Activated CD8-positive, alpha-beta memory T cell treated with anti-CD3 and anti-CD28 coated beads, Interleukin-2, amount 10 ng/mL, durations not matched to agents 7 days and 5 days (primary cell): ENCODE measurements at regions not wholly inside any gene's neighbourhood (a gene's known extent, or its start where the extent isn't known, plus 50 kb on each side); places are given as distances from the start of the nearest gene placed in this dataset.

Experiments used
- ATAC-seq: fragments of 150-1000 bp; cut with Tn5 transposase; one replicate; pipeline ENCODE4 v1.10.0; 2021; ENCODE audit warnings: moderate library complexity
- CTCF ChIA-PET: fragments of 350-600 bp; sonication (Branson Sonifier 250); formaldehyde crosslinking; loops from one replicate; lab custom pipeline; 2021; ENCODE audit warnings: antibody characterized with exemption; lab: Charles Lee
- DNase-seq: peaks from one replicate; pipeline ENCODE4 v3.0.0-alpha.2; 2020
- H3K27ac Mint-ChIP-seq: one replicate; pipeline ENCODE4 v1.8.0; 2021; ENCODE audit warnings: mild to moderate bottlenecking, mixed read lengths
- H3K27me3 Mint-ChIP-seq: one replicate; pipeline ENCODE4 v1.8.0; 2021; ENCODE audit warnings: mixed read lengths
- H3K36me3 Mint-ChIP-seq: one replicate; pipeline ENCODE4 v1.8.0; 2021; ENCODE audit warnings: mild to moderate bottlenecking, mixed read lengths
- H3K4me1 Mint-ChIP-seq: one replicate; pipeline ENCODE4 v1.8.0; 2021; ENCODE audit warnings: mixed read lengths
- H3K4me3 Mint-ChIP-seq: one replicate; pipeline ENCODE4 v1.8.0; 2021; ENCODE audit warnings: mild to moderate bottlenecking, moderate library complexity, mixed read lengths
- H3K9me3 Mint-ChIP-seq: one replicate; pipeline ENCODE4 v1.8.0; 2022; ENCODE audit warnings: low read depth, mixed read lengths

DNA sequence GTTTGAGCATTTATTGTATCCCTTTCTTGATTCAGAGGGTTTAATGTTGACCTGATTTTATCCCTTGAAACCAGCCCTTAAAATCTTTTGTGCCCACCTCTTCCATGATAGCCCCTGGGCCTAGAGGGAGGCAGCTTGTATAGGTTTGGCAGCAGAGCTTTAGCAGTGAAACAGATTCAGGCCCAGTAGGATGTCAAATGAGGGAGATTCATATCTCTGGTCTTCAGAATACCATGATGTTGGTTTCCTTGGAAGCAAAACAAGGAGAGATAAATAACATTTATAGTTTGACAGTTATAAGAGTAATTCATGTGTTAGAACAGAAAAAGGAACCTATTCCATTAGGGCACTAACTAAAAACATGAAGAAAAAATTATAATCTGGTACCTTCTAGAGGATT lies 649.2 kb downstream of the METTL4 start:
- no peaks in the 10 kb centered on the region for H3K4me1 Mint-ChIP-seq
- H3K36me3 Mint-ChIP-seq = no peaks in the 10 kb centered on the region
- no peaks in the 10 kb centered on the region for H3K27me3 Mint-ChIP-seq
- DNase-seq = no peak
- H3K9me3 Mint-ChIP-seq = no peaks in the 10 kb centered on the region
- CTCF ChIA-PET = no interaction called here
- H3K4me3 Mint-ChIP-seq = no peak overlapping the region
- no peak overlapping the region for H3K27ac Mint-ChIP-seq
- ATAC-seq = no peak

DNA sequence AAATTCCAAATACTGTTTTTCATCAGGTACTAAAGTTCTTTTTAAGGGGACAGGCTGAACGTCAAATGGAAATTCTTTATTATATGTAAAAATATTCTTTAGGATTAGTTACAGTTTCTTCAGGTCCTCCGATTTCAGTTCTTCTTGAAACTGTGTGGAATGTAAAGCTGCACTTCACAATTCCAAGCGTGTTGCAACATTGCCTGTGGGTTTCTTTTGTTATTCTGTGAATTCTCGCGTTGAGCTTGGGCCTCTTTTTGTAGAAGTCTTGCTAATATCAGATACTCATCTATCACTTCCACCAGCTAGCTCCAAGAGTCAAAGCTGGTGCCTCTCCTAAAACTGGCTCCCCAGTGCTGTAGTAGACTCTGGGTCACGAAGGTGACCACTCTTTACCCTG lies 642.6 kb downstream of the METTL4 start:
- ATAC-seq = no peak
- H3K4me3 Mint-ChIP-seq = no peak overlapping the region
- H3K9me3 Mint-ChIP-seq = peaks cover 2% of the 10 kb centered on the region

DNA sequence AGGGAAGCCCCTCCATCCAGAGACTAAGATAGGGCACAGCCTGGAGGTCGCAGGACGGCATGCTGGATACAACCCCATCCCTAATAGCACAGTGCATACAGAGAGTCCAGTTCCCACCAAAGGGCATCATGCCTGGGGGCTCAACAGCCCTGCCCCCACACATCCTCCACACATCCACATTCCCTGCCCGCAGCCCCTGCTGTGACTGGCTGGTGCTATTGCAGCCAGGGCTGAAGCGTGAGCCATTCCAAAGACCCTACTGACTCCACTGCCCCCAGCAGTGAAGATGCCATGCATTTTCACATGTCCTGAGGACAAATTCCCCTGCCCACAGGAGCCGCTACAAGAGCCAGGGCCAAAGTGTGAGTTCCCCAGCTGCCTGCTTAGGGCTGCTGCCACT lies 641.6 kb downstream of the METTL4 start:
- ATAC-seq (no peak), DNase-seq (no peak)
- H3K4me1 Mint-ChIP-seq = no peaks in the 10 kb centered on the region
- CTCF ChIA-PET = no interaction called here
- H3K27me3 Mint-ChIP-seq = no peaks in the 10 kb centered on the region
- peaks cover 2% of the 10 kb centered on the region for H3K9me3 Mint-ChIP-seq
- H3K36me3 Mint-ChIP-seq = no peaks in the 10 kb centered on the region
- H3K27ac Mint-ChIP-seq = no peak overlapping the region
- H3K4me3 Mint-ChIP-seq = no peak overlapping the region

More for the DNA sequence above, 642.6 kb downstream of the METTL4 start:
- DNase-seq = no peak
- CTCF ChIA-PET = no interaction called here
- H3K27ac Mint-ChIP-seq = no peak overlapping the region
- H3K4me1 Mint-ChIP-seq = no peaks in the 10 kb centered on the region
- H3K36me3 Mint-ChIP-seq = no peaks in the 10 kb centered on the region
- H3K27me3 Mint-ChIP-seq = no peaks in the 10 kb centered on the region

- Mint-ChIP-seq H3K9me3 (peaks cover 2% of the 10 kb centered on the region), H3K4me1 (no peaks in the 10 kb centered on the region), H3K27me3 (no peaks in the 10 kb centered on the region), H3K27ac (no peak overlapping the region), H3K4me3 (no peak overlapping the region), H3K36me3 (no peaks in the 10 kb centered on the region)
- DNase-seq = no peak
- ATAC-seq = no peak
- CTCF ChIA-PET = no interaction called here
These were observed 640.7 kb downstream of the METTL4 start for GRCh38 chr18:1930291-1931270.

GRCh38 chr18:1952486-1952885 lies 618.8 kb downstream of the METTL4 start:
- Mint-ChIP-seq H3K4me3 (no peak overlapping the region), H3K27me3 (no peaks in the 10 kb centered on the region), H3K9me3 (peaks cover 2% of the 10 kb centered on the region), H3K27ac (no peak overlapping the region), H3K4me1 (no peaks in the 10 kb centered on the region), H3K36me3 (no peaks in the 10 kb centered on the region)
- ATAC-seq = no peak
- no peak for DNase-seq
- CTCF ChIA-PET = no interaction called here

- CTCF ChIA-PET = no interaction called here
- Mint-ChIP-seq H3K4me1 (no peaks in the 10 kb centered on the region), H3K27ac (no peak overlapping the region), H3K36me3 (no peaks in the 10 kb centered on the region), H3K4me3 (no peak overlapping the region), H3K27me3 (no peaks in the 10 kb centered on the region), H3K9me3 (peaks cover 2% of the 10 kb centered on the region)
- ATAC-seq = no peak
- no peak for DNase-seq
These were observed 616.6 kb downstream of the METTL4 start for GRCh38 chr18:1954583-1955312.

- H3K4me3 Mint-ChIP-seq = no peak overlapping the region
- H3K36me3 Mint-ChIP-seq = no peaks in the 10 kb centered on the region
- H3K27ac Mint-ChIP-seq = no peak overlapping the region
- CTCF ChIA-PET = no interaction called here
- no peaks in the 10 kb centered on the region for H3K27me3 Mint-ChIP-seq
- DNase-seq (no peak), ATAC-seq (no peak)
- no peaks in the 10 kb centered on the region for H3K4me1 Mint-ChIP-seq
- no peaks in the 10 kb centered on the region for H3K9me3 Mint-ChIP-seq
These were observed 612.5 kb downstream of the METTL4 start for GRCh38 chr18:1958798-1959197.

DNA sequence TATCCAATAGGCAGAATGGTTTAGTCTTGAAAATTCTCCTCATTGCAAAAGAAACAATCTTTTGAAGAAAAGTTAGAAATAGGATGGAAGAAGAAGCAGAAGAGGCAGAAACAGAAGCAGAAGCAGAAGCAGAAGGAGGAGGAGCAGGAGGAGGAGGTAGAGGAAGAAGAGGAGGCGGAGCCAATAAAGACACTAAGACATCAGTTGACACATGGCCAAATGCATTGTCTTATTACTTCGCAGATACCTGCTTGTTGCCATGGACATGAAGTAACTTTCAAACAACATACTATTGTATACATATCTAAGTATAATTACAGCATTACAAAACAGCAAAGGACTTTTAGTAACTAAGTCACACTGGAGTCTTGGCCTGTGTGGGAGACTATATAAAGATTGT lies 606.3 kb downstream of the METTL4 start:
- Mint-ChIP-seq H3K36me3 (no peaks in the 10 kb centered on the region), H3K4me3 (no peak overlapping the region)

GRCh38 chr18:1965541-1965940 lies 605.8 kb downstream of the METTL4 start:
- Mint-ChIP-seq H3K27ac (no peak overlapping the region), H3K4me3 (no peak overlapping the region), H3K36me3 (no peaks in the 10 kb centered on the region), H3K4me1 (no peaks in the 10 kb centered on the region), H3K9me3 (no peaks in the 10 kb centered on the region), H3K27me3 (no peaks in the 10 kb centered on the region)
- ATAC-seq = no peak
- DNase-seq = no peak
- CTCF ChIA-PET = no interaction called here

More for the DNA sequence above, 606.3 kb downstream of the METTL4 start:
- no peaks in the 10 kb centered on the region for H3K27me3 Mint-ChIP-seq
- DNase-seq = no peak
- no peaks in the 10 kb centered on the region for H3K4me1 Mint-ChIP-seq
- H3K9me3 Mint-ChIP-seq = no peaks in the 10 kb centered on the region
- CTCF ChIA-PET = no interaction called here
- ATAC-seq = no peak
- H3K27ac Mint-ChIP-seq = no peak overlapping the region

DNA sequence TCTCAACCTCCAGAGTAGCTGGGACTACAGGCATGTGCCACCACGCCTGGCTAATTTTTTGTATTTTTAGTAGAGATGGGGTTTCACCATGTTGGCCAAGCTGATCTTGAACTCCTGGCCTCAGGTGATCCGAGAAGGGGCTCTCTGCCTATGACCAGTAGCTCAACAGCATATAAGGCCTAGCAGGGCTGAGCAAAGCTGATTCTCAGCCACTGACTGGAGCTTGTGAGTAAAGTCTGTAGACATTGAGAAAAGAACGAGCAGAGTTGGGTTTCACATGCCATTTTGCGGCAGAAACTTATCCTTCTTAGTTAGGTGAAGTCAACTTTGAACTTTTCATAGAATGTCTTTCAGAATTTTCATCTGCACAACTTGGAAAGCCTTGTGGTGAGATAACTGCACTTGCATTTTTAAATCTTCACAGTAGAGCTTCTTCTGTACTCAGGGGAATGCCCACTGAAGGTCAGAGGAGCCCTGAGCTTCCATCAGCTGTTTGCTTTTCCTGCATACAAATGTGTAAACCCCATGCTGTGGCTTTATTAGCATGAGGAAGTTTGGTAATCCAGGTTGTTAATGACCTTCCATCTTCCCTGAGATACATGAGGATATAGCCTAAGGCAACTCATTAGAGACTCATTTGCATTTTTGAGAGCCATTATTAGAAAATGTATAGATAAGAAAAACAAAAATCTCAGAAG lies 602.4 kb downstream of the METTL4 start:
- no peaks in the 10 kb centered on the region for H3K36me3 Mint-ChIP-seq
- no peaks in the 10 kb centered on the region for H3K9me3 Mint-ChIP-seq
- H3K27me3 Mint-ChIP-seq = no peaks in the 10 kb centered on the region
- ATAC-seq (no peak), DNase-seq (no peak)
- CTCF ChIA-PET = no interaction called here
- H3K4me1 Mint-ChIP-seq = no peaks in the 10 kb centered on the region
- no peak overlapping the region for H3K4me3 Mint-ChIP-seq
- no peak overlapping the region for H3K27ac Mint-ChIP-seq

DNA sequence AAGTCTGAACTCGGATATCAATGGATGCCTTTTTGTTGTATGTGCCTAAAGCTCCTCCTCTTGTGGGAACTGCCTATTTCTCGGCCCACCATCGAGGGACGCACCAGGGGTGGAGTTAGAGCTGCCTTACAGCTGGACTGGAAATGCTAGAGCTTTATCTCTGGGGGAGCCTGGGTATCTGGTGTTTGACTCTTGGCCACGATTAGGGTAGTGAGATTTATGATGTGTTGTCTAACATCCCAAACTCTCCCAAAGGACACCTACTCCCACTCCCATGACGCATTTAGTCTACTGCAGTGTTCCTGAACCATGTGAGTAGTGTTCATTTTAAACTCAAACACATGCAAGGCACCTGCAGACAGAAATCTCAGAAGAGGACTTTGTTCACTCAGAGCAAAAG lies 594.8 kb downstream of the METTL4 start:
- Mint-ChIP-seq H3K27me3 (no peaks in the 10 kb centered on the region), H3K9me3 (no peaks in the 10 kb centered on the region), H3K4me3 (no peak overlapping the region), H3K36me3 (no peaks in the 10 kb centered on the region), H3K4me1 (no peaks in the 10 kb centered on the region), H3K27ac (no peak overlapping the region)
- CTCF ChIA-PET = no interaction called here
- DNase-seq = no peak
- ATAC-seq = no peak

GRCh38 chr18:1982056-1982455 lies 589.2 kb downstream of the METTL4 start:
- no peaks in the 10 kb centered on the region for H3K36me3 Mint-ChIP-seq
- no peak for DNase-seq
- no peaks in the 10 kb centered on the region for H3K27me3 Mint-ChIP-seq
- no peak overlapping the region for H3K27ac Mint-ChIP-seq
- no peak for ATAC-seq
- H3K9me3 Mint-ChIP-seq = no peaks in the 10 kb centered on the region
- H3K4me1 Mint-ChIP-seq = no peaks in the 10 kb centered on the region
- no peak overlapping the region for H3K4me3 Mint-ChIP-seq
- CTCF ChIA-PET = no interaction called here

- Mint-ChIP-seq H3K27ac (no peak overlapping the region), H3K27me3 (no peaks in the 10 kb centered on the region), H3K4me3 (no peak overlapping the region), H3K9me3 (no peaks in the 10 kb centered on the region), H3K36me3 (no peaks in the 10 kb centered on the region), H3K4me1 (no peaks in the 10 kb centered on the region)
- DNase-seq (no peak), ATAC-seq (no peak)
- CTCF ChIA-PET = no interaction called here
These were observed 587.4 kb downstream of the METTL4 start for GRCh38 chr18:1983746-1984515.
